Osteoblast (primary cell): ENCODE measurements at regions not wholly inside any gene's neighbourhood (a gene's known extent, or its start where the extent isn't known, plus 50 kb on each side); places are given as distances from the start of the nearest gene placed in this dataset.

Experiments
- DNase-seq: peaks from one replicate; pipeline ENCODE4 v3.0.0; 2011; ENCODE audit warnings: low spot score, mixed read lengths; ENCODE audit not compliant: insufficient read length; ENCODE audit errors: missing footprints
- H2AFZ ChIP-seq: 2 replicates; pipeline ENCODE4 v1.6.0; 2011; ENCODE audit warnings: mild to moderate bottlenecking, low read length
- H3K27ac ChIP-seq: 2 replicates; pipeline ENCODE4 v1.5.1; 2011; ENCODE audit warnings: mild to moderate bottlenecking, low read depth, low read length, moderate library complexity
- H3K27me3 ChIP-seq: 2 replicates; pipeline ENCODE4 v1.6.0; 2012; ENCODE audit warnings: mild to moderate bottlenecking, control low read depth, inconsistent platforms, low read length, moderate library complexity; ENCODE audit not compliant: insufficient read depth
- H3K36me3 ChIP-seq: 2 replicates; pipeline ENCODE4 v1.5.1; 2011; ENCODE audit warnings: mild to moderate bottlenecking, low read length, control low read depth, moderate library complexity; ENCODE audit not compliant: insufficient read depth
- H3K4me1 ChIP-seq: 2 replicates; pipeline ENCODE4 v1.5.1; 2011; ENCODE audit warnings: mild to moderate bottlenecking, low read length, control low read depth, moderate library complexity; ENCODE audit not compliant: insufficient read depth
- H3K4me2 ChIP-seq: 2 replicates; pipeline ENCODE4 v1.6.0; 2011; ENCODE audit warnings: mild to moderate bottlenecking, low read length; ENCODE audit not compliant: insufficient read depth
- H3K4me3 ChIP-seq: fragments of 200-600 bp; sonication (generic); 3 replicates; pipeline ENCODE4 v1.5.1; 2012; ENCODE audit warnings: mild to moderate bottlenecking, low read length, inconsistent platforms; ENCODE audit not compliant: insufficient read depth
- H3K79me2 ChIP-seq: 2 replicates; pipeline ENCODE4 v1.6.0; 2012; ENCODE audit warnings: mild to moderate bottlenecking, low read length, control low read depth, inconsistent platforms; ENCODE audit not compliant: insufficient read depth
- H3K9me3 ChIP-seq: 2 replicates; pipeline ENCODE4 v1.5.1; 2011; ENCODE audit warnings: low read depth, low read length, control low read depth
- H4K20me1 ChIP-seq: 2 replicates; pipeline ENCODE4 v1.6.0; 2012; ENCODE audit warnings: mild to moderate bottlenecking, low read length, control low read depth; ENCODE audit not compliant: insufficient read depth
- CTCF ChIP-seq: IDR thresholded peaks from 2 replicates; pipeline ENCODE4 v1.5.1; 2011; ENCODE audit warnings: mild to moderate bottlenecking, low read depth, low read length, moderate library complexity; ENCODE audit errors: extremely low read depth

GRCh38 chr2:181158427-181158826 is 178.0 kb downstream of the UBE2E3 start:
- Histone ChIP-seq H3K27me3 (no peaks in the 10 kb centered on the region), H3K79me2 (no peaks in the 10 kb centered on the region), H3K4me2 (no peak overlapping the region), H3K9me3 (no peaks in the 10 kb centered on the region), H3K36me3 (no peaks in the 10 kb centered on the region), H3K4me3 (no peak overlapping the region), H2AFZ (no peak overlapping the region), H3K27ac (no peak overlapping the region), H4K20me1 (no peaks in the 10 kb centered on the region), H3K4me1 (no peaks in the 10 kb centered on the region)
- TF ChIP-seq CTCF, result no peak
- no peak for DNase-seq

GRCh38 chr2:181161615-181162014 is 181.2 kb downstream of the UBE2E3 start:
- DNase-seq, result no peak
- no peaks in the 10 kb centered on the region for H3K9me3 ChIP-seq
- no peaks in the 10 kb centered on the region for H3K27me3 ChIP-seq
- TF ChIP-seq CTCF, result no peak
- no peak overlapping the region for H3K4me3 ChIP-seq
- no peak overlapping the region for H3K4me2 ChIP-seq
- no peaks in the 10 kb centered on the region for H3K4me1 ChIP-seq
- no peak overlapping the region for H2AFZ ChIP-seq
- H3K27ac ChIP-seq, result no peak overlapping the region
- no peaks in the 10 kb centered on the region for H3K79me2 ChIP-seq
- no peaks in the 10 kb centered on the region for H4K20me1 ChIP-seq
- H3K36me3 ChIP-seq, result no peaks in the 10 kb centered on the region

DNA sequence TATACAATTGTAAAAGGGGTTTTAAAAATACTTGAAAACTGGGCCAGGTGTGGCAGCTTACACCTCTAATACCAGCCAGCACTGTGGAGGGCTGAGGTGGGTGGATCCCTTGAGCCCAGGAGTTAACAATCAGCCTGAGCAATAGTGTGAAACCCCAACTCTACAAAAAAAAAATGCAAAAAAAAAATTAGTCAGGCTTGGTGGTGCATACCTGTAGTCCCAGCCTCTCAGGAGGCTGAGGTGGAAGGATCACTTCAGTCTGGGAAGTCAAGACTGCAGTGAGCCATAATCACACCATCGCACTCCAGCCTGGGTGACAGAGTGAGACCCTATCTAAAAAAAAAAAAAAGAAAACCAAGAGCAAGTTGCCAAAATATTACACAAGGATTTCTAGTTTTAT is 182.7 kb downstream of the UBE2E3 start:
- Histone ChIP-seq H3K4me1 (no peaks in the 10 kb centered on the region), H3K27me3 (no peaks in the 10 kb centered on the region), H3K79me2 (no peaks in the 10 kb centered on the region), H3K4me2 (no peak overlapping the region), H3K36me3 (no peaks in the 10 kb centered on the region), H4K20me1 (no peaks in the 10 kb centered on the region), H3K4me3 (no peak overlapping the region), H3K9me3 (no peaks in the 10 kb centered on the region), H2AFZ (no peak overlapping the region), H3K27ac (no peak overlapping the region)
- no peak for TF ChIP-seq CTCF
- no peak for DNase-seq

DNA sequence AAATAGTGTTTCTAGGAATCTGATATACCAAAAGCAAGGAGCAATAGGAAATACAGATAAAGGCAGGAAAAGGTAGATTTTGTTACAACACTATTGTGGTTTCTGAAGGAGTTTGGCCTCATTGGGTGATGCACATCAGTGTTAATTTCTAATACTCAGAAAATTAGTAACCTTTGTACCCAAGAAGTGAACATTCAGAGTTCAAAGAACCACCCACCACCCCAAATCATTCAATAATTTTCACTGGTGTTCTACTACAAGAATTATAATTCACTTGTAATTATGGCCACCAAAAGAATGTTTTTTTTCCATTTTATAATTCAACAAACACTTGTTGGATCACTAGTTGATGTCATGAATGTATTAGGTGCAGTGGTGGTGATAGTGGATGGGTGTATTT is 183.3 kb downstream of the UBE2E3 start:
- no peak for TF ChIP-seq CTCF
- H3K4me3 ChIP-seq, result no peak overlapping the region
- H3K9me3 ChIP-seq, result no peaks in the 10 kb centered on the region
- H3K36me3 ChIP-seq, result no peaks in the 10 kb centered on the region
- H3K4me2 ChIP-seq, result no peak overlapping the region
- H3K79me2 ChIP-seq, result no peaks in the 10 kb centered on the region
- H4K20me1 ChIP-seq, result no peaks in the 10 kb centered on the region
- no peak overlapping the region for H2AFZ ChIP-seq
- H3K27ac ChIP-seq, result no peak overlapping the region
- no peak for DNase-seq
- no peaks in the 10 kb centered on the region for H3K4me1 ChIP-seq
- H3K27me3 ChIP-seq, result no peaks in the 10 kb centered on the region
